NCI-H2227 (cell line): ENCODE measurements at regions not wholly inside any gene's neighbourhood (a gene's known extent, or its start where the extent isn't known, plus 50 kb on each side); places are given as distances from the start of the nearest gene placed in this dataset.
A peak's percentile ranks its signal among the peaks of the same experiment; 100 is the strongest.
"Not testable (repeated sequence)": the region's sequence is repeated elsewhere in the genome, so short reads cannot be mapped to it uniquely, and the experiment has no call there.

Source experiments
- DNase-seq: peaks from one replicate; lab custom pipeline; 2025; ENCODE audit not compliant: unreplicated experiment; lab: John Stamatoyannopoulos, UW

DNA sequence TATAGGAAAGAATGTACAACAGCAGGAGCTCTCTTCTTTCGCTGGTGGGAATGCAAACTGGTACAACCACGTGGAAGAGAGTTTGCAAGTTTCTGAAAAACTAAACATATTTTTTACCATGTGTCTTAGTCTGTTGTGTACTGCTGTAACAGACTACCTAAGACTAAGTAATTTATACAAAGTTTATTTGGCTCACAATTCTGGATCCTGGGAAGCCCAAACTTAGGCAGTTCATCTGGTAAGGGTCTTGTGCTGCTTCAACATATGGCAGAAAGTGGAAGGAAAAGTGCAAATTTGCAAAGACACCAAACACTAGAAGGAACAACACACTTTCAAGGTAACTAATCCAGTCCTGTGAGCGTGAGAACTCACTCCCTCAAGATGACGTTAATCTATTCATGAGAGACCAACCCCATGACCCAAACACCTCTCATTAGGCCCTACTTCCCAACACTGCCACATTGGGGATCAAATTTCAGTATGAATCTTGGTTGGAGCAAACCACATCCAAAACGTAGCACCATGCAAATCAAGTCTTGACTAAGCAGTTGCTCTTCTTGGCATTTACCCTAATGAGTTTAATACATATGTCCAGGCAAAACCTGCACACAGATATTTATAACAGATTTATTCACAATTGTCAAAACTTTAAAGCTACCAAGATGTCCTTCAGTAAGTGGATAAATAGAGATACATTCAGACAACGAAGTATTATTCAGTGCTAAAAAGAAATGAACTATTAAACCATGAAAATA is 481.9 kb upstream of the FOXG1 start:
- no peak for DNase-seq

DNA sequence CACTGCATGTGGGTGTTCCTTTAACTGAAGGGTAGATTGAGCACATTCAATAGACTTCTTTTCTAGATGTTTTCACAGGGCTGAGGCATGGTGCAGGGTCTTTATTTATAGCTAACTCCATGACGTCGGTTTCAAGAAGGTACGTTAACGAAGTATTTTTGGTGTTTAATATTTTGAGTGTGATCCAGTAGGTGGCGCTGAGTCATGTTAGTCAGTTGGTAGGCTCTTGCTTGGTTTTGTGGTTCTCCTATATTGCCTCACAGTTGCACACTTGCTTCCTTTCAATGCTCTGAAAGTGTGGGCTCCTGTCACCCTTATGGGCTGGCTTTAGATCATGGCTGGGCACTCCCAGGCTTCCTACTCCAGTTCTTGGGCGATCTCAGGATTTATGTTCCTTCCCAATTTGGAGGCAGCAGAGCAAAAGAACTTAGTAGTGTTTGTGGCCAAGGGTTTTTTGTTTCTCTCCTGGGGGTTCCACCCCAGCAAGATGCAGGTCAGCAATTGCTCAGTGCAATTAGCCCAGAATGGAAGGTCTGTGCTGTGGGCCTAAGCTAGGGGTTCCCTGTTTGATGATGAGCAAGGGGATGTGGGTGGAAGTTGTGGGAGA is 471.6 kb upstream of the FOXG1 start:
- DNase-seq = no peak

DNA sequence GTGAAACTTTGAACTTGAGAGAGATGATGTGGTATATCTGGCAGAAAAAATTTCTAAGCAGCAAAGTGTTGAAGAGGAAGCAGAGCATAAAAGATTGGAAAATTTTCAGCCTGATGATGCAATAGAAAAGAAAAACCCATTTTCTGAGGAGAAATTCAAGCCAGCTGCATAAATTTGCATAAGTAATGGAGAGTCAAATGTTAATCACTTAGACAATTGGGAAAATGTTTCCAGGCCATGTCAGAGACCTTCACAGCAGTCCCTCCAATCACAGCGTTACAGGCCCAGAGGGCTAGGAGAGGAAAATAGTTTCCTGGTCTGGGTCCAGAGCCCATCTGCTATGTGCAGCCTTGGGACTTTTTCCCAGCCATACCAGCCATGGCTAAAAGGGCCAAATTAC is 469.0 kb upstream of the FOXG1 start:
- no peak for DNase-seq

DNA sequence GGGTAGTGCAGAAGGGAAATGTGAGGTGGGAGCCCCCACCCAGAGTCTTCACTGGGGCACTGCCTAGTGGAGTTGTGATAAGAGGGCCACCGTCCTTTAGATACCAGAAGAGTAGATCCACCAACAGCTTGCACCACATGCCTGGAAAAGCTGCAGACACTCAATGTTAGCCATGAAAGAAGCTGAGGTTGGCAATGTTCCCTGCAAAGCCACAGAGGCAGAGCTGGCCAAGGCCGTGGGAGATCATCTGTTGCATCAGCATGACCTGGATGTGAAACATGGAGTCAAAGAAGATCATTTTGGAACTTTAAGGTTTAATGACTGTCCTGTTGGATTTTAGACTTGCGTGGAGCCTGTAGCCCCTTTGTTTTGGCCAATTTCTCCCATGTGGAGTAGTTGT is 468.4 kb upstream of the FOXG1 start:
- no peak for DNase-seq

DNA sequence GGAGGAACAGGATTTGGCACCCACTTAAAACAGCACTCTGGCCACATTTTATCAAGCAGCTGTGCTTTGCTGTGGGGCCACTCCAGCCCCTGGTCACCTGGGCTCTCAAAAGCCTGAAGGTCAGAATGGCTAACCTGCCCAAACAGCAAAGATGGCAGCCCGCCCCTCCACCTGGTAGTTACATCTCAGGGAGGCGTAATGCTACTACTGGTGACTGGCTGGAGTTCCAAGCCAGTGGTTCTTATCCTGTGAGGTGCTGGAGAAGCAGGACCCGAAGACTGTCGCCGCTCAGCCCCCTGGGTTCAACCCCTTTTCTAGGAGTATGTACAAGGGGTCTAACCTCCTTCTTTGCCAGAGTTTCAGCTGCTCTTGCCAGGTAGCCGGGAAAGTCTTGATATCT is 467.4 kb upstream of the FOXG1 start:
- DNase-seq = no peak

DNA sequence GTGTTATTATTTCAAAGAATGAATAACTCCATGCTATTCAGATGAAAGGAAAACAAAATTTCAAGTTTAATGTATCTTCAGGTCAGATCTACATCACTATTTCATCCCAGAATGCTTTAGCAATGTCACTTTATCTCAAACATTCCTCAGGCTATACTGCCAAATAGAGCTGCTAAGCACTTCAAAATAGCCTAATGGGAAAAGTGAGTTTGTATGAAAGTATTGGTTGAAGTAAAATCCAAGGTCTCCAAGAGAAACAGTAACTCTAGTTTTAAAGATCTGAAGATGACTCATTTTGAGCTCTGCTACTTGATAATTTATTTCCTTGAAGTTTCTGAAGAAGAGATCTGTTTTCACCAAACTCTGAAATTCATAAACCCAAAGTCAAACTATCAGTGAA is 466.2 kb upstream of the FOXG1 start:
- no peak for DNase-seq

DNA sequence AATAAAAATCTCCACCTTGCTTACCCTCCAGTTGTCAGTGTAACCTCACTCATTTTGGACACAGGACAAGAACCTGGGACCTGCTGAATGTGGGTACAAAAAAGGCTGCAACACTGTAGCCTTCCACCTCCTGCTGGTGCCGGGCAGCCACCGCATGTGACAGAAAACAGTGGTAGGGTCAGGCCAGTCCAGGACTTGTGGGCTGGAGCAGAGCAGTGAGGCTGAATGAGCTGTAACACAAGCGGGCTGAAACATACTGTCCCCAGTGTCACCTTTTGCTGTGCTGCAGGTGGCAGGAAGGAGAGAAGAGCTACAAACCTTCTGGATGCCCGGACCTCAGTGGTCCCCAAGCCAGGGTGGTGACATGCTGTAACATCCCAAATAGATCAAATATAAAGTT is 465.4 kb upstream of the FOXG1 start:
- no peak for DNase-seq

DNA sequence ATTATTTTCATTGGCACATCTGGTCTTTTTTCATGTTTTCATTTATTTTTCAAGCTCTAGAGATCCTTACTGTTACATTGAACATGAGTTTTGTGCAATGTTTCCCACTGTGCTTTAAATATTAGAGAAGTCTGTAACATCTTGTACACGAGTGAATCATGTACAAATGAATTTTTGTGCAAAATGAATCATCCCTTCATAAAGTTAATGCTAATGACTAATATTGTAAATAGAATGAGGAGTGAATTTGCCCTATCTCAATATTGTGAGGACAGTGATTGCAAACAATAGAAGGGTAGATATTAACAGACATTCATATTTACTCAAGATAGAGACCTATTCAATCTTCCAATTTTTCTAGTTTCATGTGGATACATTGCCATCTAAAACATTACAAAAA is 463.3 kb upstream of the FOXG1 start:
- no peak for DNase-seq

DNA sequence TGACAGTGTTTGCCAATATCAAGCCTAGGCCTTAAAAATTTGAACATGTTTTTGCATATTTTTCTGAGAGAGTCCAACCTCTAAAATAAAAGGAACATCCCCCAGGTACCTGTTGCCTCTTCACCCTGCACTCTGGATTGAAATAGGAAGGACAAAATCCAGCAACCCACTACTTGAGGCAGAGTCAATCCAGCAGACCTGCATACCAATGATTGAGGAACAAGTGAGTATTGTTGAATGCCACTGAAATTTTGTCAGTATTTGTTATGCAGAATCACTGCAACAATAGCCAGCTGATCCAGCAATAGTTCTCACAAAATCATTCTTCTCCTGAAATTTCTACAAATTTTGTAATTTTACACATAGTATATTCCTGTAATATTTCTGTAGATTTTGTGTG is 460.6 kb upstream of the FOXG1 start:
- no peak for DNase-seq

DNA sequence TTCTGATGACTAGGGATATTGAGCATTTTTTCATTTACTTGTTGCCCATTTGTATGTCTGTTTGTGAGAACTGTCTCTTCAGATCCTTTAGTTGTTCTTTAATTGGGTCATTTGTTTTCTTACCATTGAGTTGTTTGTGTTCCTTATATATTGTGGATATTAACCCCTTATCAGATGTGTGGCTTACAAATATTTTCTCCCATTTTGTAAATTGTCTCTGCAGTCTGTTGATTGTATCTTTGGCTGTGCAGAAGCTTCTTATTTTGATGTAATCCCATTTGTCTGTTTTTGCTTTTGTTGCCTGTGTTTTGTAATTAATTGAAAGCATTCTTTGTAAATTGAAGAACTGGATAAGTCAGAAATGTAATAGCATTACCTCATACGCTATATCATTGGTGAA is 459.1 kb upstream of the FOXG1 start:
- DNase-seq = no peak

DNA sequence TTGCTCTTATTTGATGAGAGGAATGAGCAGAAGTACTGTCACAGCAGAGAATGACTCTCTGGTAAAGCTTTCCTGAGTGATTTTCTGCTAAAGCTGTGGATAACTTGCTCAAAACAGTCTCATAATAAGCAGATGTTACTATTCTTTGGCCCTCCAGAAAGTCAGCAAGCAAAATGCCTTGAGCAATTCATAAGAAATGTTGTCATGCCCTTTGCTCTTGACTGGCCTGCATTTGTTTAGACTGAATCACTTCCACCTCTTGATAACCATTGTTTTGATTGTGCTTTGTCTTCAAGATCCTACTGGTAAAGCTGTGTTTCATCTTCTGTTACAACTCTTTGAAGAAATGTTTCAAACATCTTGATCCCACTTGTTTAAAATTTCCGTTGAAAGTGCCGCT is 457.9 kb upstream of the FOXG1 start:
- no peak for DNase-seq

DNA sequence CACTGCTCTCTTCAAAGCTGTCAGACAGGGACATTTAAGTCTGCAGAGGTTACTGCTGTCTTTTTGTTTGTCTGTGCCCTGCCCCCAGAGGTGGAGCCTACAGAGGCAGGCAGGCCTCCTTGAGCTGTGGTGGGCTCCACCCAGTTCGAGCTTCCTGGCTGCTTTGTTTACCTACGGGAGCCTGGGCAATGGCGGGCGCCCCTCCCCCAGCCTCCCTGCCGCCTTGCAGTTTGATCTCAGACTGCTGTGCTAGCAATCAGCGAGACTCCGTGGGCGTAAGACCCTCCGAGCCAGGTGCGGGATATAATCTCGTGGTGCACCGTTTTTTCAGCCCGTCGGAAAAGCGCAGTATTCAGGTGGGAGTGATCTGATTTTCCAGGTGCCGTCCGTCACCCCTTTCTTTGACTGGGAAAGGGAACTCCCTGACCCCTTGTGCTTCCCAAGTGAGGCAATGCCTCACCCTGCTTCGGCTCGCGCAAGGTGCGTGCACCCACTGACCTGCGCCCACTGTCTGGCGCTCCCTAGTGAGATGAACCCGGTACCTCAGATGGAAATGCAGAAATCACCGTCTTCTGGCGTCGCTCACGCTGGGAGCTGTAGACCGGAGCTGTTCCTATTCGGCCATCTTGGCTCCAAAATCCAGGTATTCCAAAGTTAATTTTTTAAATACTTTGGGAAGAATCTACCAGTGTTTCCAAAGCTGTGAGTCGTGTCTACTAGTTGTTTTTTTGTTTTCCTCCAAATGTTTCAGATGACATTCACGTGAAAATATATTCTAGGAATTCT is 448.5 kb upstream of the FOXG1 start:
- not testable (repeated sequence) for DNase-seq

DNA sequence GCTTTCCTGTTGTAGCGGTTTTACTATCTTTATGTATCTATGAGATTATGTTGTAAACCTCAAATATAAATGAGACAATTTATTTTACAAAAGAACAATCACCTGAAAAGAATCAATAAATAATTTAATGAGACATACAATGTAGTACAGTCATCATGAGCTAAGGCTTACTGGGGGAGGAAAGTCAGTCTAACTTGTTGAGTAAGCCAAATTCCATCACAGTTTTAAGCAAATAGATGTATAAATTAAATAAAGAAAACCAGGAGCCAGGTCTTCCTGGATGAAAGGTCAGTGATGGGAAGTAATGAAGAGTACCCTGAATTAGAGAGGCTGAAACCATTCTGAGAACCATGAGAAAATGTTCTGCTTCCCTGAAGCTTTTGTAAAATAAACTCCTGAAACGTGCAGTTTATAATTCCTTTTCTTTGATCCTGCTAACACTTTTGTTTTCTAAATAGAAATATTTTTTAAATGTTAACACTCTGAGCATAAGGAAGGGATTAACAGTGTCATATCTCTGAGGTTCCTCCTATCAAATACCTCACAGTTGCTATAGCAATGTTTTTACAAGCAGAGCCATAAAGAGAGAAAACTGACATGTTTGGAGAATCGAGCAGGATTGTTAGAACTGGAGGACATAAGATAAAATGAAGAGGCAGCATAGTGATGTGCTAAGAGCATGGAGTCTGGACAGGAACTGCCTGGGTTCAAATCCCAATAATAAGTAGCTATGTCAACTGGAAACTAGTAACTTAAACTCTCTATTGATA is 444.9 kb upstream of the FOXG1 start:
- no peak for DNase-seq

DNA sequence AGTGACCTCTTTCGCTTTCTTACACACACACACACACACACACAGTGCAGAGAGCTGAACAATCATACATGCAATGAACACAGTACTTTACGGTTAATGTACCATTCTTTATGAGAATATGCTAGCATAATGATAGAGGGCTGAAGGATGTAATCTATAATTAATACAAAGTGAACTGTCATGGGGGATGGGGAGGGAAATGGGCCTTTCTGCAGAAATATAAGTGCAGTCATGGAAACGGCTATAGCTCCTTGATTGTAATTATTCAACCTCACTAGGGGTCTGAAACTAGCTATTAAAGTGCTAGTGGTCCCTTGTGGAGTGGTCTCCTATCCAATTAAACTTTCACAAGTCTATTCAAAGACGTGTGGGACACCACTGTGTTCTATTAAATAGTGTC is 443.2 kb upstream of the FOXG1 start:
- peak; percentile 88 for DNase-seq

DNA sequence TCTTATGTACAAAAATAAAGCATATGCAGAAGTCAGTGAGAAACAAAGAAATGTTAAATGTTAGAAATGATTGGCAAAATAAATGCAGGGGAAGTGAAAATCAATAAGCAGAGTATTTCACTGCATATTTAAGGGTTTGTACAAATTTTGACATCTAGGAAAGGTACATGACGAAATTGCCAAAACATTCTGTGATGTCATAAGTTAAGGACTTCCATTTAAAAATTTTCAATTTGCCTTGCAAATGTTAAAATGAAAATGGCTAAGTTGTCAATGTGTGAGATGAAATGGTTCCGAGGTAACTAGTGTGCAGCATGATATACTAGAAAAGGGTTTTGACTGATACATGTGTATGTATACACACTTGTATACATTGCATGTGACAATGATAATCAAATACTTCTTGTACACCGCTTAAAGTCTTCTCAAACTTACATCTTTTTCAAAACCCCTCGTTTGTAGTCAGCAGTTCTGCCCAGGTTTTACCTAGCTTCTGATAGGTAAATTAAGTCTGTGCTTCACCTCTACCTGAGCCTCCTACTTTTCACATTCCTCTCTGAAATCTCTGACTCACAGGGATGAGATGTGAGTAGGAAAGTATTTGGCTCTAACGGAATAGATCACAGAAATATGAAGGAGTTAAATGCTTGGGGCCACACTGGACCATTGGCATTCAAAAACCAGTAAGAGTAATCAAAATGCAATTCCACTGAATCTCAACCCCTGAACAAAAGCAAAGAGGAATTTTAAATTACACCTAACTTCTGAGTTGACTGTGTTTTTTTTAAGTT is 442.4 kb upstream of the FOXG1 start:
- DNase-seq = no peak

DNA sequence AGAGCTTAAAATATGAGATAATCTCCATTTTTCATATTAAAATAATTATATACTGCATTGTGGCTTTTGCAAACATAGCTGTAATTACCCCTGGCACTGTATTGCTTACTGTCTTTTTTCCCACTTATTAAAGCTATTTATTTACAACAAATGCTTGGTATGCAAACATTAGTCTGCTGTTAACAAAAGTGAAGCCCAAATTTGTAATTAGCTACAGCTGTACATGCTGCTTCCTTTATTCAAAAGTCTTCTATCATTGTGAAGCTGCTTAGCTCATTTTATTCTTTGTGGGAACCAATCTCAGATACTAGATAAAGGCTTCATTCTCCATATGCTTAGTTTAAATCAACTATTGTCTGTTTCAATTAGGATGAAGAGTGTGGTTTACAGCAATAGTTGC is 425.8 kb upstream of the FOXG1 start:
- DNase-seq = no peak

DNA sequence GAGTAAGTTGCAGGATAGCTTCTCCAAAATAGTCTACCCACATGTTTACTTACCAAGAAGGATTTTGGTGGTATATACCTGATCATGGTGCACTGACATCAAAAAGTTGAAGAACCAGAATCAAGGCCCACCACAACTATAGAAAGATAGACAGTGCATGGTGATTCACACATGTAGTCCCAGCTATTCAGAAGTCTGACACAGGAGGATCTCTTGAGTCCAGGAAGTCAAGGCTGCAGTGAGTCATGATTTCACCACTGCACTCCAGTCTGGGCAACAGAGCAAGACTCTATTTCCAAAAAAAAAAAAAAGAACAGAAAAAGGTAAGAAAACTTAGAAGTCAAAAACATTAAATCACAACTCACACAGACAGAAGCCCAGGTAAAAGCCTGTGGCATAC is 422.2 kb upstream of the FOXG1 start:
- DNase-seq = no peak

DNA sequence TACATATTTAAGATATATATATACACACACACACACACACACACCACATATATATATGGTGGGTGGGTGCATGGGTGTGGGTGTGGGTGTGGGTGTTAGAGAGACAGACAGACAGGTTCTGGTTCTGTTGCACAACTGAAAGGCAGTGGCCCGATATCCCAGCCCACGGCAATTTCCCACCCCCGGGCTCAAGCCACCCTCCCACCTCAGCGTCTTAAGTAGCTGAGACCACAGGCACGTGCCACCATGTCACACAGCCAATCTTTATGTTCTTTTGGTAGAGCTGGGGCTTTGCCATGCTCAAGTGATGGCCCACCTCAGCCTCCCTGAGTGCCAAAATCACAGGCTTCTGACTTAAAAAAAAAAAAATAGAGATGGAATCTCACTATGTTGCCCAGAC is 417.8 kb upstream of the FOXG1 start:
- no peak for DNase-seq

DNA sequence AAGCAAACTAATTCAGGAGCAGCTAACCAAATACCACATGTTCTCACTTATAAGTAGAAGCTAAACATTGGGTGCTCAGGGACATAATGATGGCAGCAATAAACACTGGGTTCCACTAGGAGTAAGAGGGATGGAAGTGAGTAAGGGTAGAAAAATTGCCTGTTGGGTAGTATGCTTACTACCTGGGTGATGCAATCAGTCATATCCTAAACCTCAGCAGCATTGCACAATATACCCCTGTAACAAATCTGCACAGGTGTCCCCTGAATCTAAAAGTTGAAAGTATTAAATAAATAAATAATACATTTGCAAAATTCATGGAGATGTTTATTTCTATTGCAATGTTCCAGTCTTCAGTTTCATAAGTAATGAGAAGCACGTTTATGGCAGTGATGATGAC is 409.8 kb upstream of the FOXG1 start:
- no peak for DNase-seq

DNA sequence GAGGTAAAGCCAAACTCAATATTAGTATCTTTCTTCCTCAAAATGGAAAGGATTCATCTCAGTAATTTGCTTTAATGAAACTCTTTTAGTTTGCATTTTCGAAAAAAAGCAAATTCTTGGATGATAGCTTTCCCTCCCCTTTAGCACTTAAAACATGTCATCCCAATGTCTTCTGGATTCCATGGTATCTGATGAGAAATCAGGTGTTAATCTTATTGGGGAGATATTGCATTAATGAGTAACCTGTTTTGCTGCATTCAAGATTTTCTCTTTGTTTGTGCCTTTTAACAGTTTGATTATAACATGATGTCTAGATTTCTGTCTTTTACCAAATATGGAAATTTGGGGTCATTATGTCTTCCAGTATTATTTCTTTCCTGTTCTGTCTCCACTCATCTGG is 405.1 kb upstream of the FOXG1 start:
- DNase-seq = no peak

DNA sequence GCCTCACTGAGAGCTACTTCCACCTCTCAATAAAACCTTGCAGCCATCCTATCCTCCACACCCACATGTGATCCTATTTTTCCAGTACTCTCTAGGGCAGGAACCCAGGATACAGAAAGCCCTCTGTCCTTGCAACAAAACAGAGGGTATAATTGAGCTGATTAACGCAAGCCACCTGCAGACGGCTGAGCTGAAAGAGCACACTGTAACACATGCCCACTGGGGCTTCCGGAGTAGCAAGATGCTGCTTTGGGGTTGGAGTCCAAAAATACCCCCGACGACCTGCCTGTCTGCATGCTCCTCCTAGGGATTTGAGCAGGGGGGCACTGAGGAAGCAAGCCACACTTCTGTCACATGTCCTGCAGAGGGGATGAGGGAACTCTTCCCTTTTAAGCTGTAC is 401.1 kb upstream of the FOXG1 start:
- DNase-seq = no peak
